OCI-LY1 (cell line): ENCODE measurements at regions not wholly inside any gene's neighbourhood (a gene's known extent, or its start where the extent isn't known, plus 50 kb on each side); places are given as distances from the start of the nearest gene placed in this dataset.
"Not testable (repeated sequence)": the region's sequence is repeated elsewhere in the genome, so short reads cannot be mapped to it uniquely, and the experiment has no call there.

Experiments used
- H2AFZ ChIP-seq: fragments of 200-600 bp; sonication (generic), shearing (Covaris generic); 2 replicates; pipeline ENCODE4 v1.6.0; 2014; ENCODE audit warnings: antibody characterized with exemption, mild to moderate bottlenecking, low read length
- H3F3A ChIP-seq: fragments of 200-600 bp; sonication (generic), shearing (Covaris generic); 2 replicates; pipeline ENCODE4 v1.6.0; 2014; ENCODE audit warnings: mild to moderate bottlenecking, antibody characterized with exemption, low read length, moderate library complexity; ENCODE audit not compliant: insufficient read depth
- H3K27ac ChIP-seq: fragments of 200-600 bp; sonication (generic); 2 replicates; pipeline ENCODE4 v1.5.1; 2014; ENCODE audit warnings: low read length, mixed run types, mild to moderate bottlenecking, low read depth; ENCODE audit not compliant: poor library complexity, severe bottlenecking
- H3K27me3 ChIP-seq: fragments of 200-600 bp; sonication (generic); 2 replicates; pipeline ENCODE4 v1.6.0; 2014; ENCODE audit warnings: antibody characterized with exemption, mild to moderate bottlenecking, low read length, moderate library complexity; ENCODE audit not compliant: insufficient read depth
- H3K36me3 ChIP-seq: fragments of 200-600 bp; sonication (generic); 2 replicates; pipeline ENCODE4 v1.6.1; 2014; ENCODE audit warnings: mild to moderate bottlenecking, antibody characterized with exemption, low read length, moderate library complexity, mixed read lengths; ENCODE audit not compliant: insufficient read depth
- H3K4me1 ChIP-seq: fragments of 200-600 bp; sonication (generic); 2 replicates; pipeline ENCODE4 v1.5.1; 2014; ENCODE audit warnings: mild to moderate bottlenecking, low read length, moderate library complexity; ENCODE audit not compliant: insufficient read depth, severe bottlenecking
- H3K4me2 ChIP-seq: fragments of 200-600 bp; sonication (generic), shearing (Covaris generic); 2 replicates; pipeline ENCODE4 v1.6.1; 2014; ENCODE audit warnings: low read length
- H3K4me3 ChIP-seq: fragments of 200-600 bp; sonication (generic); 2 replicates; pipeline ENCODE4 v1.5.1; 2014; ENCODE audit warnings: low read length, low read depth, mild to moderate bottlenecking, mixed read lengths; ENCODE audit not compliant: poor library complexity, severe bottlenecking
- H3K79me2 ChIP-seq: fragments of 200-600 bp; shearing (Covaris generic); 2 replicates; pipeline ENCODE4 v1.6.1; 2016; ENCODE audit warnings: mixed run types, low read length, mixed read lengths; ENCODE audit not compliant: insufficient read depth
- H3K9ac ChIP-seq: fragments of 200-600 bp; sonication (generic), shearing (Covaris generic); 2 replicates; pipeline ENCODE4 v1.6.1; 2014; ENCODE audit warnings: mild to moderate bottlenecking, low read length, mixed read lengths
- H3K9me2 ChIP-seq: fragments of 200-600 bp; sonication (generic), shearing (Covaris generic); 2 replicates; pipeline ENCODE4 v1.6.1; 2014; ENCODE audit warnings: low read depth, mild to moderate bottlenecking, low read length, mixed read lengths
- H3K9me3 ChIP-seq: fragments of 200-600 bp; shearing (Covaris generic); 2 replicates; pipeline ENCODE4 v1.6.1; 2014; ENCODE audit warnings: low read length, mixed read lengths
- H4K20me1 ChIP-seq: fragments of 200-600 bp; sonication (generic), shearing (Covaris generic); 2 replicates; pipeline ENCODE4 v1.6.0; 2016; ENCODE audit warnings: mild to moderate bottlenecking, low read length; ENCODE audit not compliant: insufficient read depth
- CTCF ChIP-seq: fragments of 200-600 bp; sonication (generic), shearing (Covaris generic); IDR thresholded peaks from 2 replicates; pipeline ENCODE4 v1.5.1; 2017; ENCODE audit warnings: mild to moderate bottlenecking, antibody characterized with exemption, low read length, moderate library complexity, mixed read lengths
- EZH2 ChIP-seq: fragments of 200-600 bp; sonication (generic), shearing (Covaris generic); IDR thresholded peaks from 2 replicates; pipeline ENCODE4 v1.8.0; 2017; ENCODE audit warnings: borderline replicate concordance, mixed run types, mild to moderate bottlenecking, antibody characterized with exemption, low read length, moderate library complexity, mixed read lengths

GRCh38 chr7:4386190-4386589 is 295.9 kb upstream of the FOXK1 start:
- Histone ChIP-seq H3F3A (no peaks in the 10 kb centered on the region), H3K9me2 (no peaks in the 10 kb centered on the region), H3K36me3 (no peaks in the 10 kb centered on the region), H3K27me3 (no peaks in the 10 kb centered on the region), H3K9me3 (no peaks in the 10 kb centered on the region), H3K4me1 (no peaks in the 10 kb centered on the region), H4K20me1 (no peaks in the 10 kb centered on the region), H3K27ac (no peak overlapping the region), H2AFZ (no peak overlapping the region), H3K9ac (no peak overlapping the region), H3K4me3 (no peak overlapping the region), H3K4me2 (no peak overlapping the region), H3K79me2 (no peaks in the 10 kb centered on the region)
- TF ChIP-seq CTCF (no peak), EZH2 (no peak)

GRCh38 chr7:4391103-4391502 is 291.0 kb upstream of the FOXK1 start:
- not testable (repeated sequence) for H3K9ac ChIP-seq, H3K4me1 ChIP-seq, H3F3A ChIP-seq, H3K9me3 ChIP-seq, H4K20me1 ChIP-seq, H3K9me2 ChIP-seq, H3K79me2 ChIP-seq, H3K27ac ChIP-seq, H3K27me3 ChIP-seq, H2AFZ ChIP-seq, H3K4me3 ChIP-seq, H3K36me3 ChIP-seq, H3K4me2 ChIP-seq

- H3K79me2 ChIP-seq = no peaks in the 10 kb centered on the region
- no peak overlapping the region for H3K4me2 ChIP-seq
- no peak overlapping the region for H2AFZ ChIP-seq
- no peaks in the 10 kb centered on the region for H3K36me3 ChIP-seq
- no peak overlapping the region for H3K4me3 ChIP-seq
- H3F3A ChIP-seq = no peaks in the 10 kb centered on the region
- no peaks in the 10 kb centered on the region for H3K9me3 ChIP-seq
- TF ChIP-seq EZH2 (no peak), CTCF (no peak)
- no peaks in the 10 kb centered on the region for H3K9me2 ChIP-seq
- H4K20me1 ChIP-seq = no peaks in the 10 kb centered on the region
- no peak overlapping the region for H3K27ac ChIP-seq
- no peak overlapping the region for H3K9ac ChIP-seq
- H3K27me3 ChIP-seq = no peaks in the 10 kb centered on the region
- H3K4me1 ChIP-seq = no peaks in the 10 kb centered on the region
These were observed 287.4 kb upstream of the FOXK1 start for GRCh38 chr7:4394736-4395135.

GRCh38 chr7:4399121-4399520 is 283.0 kb upstream of the FOXK1 start:
- Histone ChIP-seq H3K27me3 (no peaks in the 10 kb centered on the region), H3K27ac (no peak overlapping the region), H3F3A (no peaks in the 10 kb centered on the region), H3K36me3 (no peaks in the 10 kb centered on the region), H2AFZ (no peak overlapping the region), H3K4me1 (no peaks in the 10 kb centered on the region), H3K9me3 (no peaks in the 10 kb centered on the region), H3K4me2 (no peak overlapping the region), H3K79me2 (no peaks in the 10 kb centered on the region), H3K4me3 (no peak overlapping the region), H3K9ac (no peak overlapping the region), H4K20me1 (no peaks in the 10 kb centered on the region), H3K9me2 (no peaks in the 10 kb centered on the region)
- no peak for TF ChIP-seq EZH2
